ENCODE measurements at regions not wholly inside any gene's neighbourhood (a gene's known extent, or its start where the extent isn't known, plus 50 kb on each side); places are given as distances from the start of the nearest gene placed in this dataset.

DNA sequence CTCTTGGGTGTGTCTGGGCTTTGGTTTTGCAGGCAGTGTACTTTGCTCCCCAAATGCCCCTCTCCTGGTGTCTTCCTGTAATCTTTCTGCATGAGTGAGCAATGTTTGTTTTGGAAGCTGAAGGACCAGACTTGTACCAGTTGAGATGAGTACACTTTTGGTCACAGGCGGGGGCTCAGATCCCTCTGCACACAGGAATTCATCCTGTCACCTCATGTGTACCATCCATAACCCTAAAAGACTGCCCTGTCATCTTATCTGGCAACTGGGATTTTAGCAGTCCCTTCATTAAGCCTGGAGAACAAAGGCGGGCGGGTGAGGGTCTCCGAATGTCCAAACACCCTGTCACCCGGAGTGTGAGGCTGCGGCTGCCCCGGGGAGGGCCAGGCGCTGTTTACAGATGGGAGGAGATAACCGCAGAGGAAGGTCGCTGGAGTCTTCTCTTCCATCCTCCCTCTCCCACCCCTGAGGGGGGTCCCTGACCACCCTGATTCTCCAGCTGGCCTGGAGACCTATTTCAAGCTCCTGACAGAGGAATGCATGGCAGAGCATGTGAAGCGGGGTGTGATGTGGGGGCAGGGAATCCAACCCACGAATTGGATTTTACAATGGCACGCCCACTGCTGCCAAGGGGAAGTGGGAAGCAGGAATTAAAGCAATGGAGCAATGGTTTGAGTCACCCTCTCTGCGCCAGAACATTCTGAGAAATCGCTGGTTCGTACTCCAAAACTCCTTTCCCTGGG is 158.2 kb upstream of the MYCN start:
- H3K27ac Mint-ChIP-seq = no peak overlapping the region
- H3K4me3 Mint-ChIP-seq = no peak overlapping the region
- no peaks in the 10 kb centered on the region; the same call in 1 of the 2 replicates for H3K9me3 Mint-ChIP-seq
- TF ChIP-seq, protein P1, sequence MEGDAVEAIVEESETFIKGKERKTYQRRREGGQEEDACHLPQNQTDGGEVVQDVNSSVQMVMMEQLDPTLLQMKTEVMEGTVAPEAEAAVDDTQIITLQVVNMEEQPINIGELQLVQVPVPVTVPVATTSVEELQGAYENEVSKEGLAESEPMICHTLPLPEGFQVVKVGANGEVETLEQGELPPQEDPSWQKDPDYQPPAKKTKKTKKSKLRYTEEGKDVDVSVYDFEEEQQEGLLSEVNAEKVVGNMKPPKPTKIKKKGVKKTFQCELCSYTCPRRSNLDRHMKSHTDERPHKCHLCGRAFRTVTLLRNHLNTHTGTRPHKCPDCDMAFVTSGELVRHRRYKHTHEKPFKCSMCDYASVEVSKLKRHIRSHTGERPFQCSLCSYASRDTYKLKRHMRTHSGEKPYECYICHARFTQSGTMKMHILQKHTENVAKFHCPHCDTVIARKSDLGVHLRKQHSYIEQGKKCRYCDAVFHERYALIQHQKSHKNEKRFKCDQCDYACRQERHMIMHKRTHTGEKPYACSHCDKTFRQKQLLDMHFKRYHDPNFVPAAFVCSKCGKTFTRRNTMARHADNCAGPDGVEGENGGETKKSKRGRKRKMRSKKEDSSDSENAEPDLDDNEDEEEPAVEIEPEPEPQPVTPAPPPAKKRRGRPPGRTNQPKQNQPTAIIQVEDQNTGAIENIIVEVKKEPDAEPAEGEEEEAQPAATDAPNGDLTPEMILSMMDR (IDR thresholded peaks at IDR 0.05) = no peak
- no peaks in the 10 kb centered on the region for H3K4me1 Mint-ChIP-seq (ENCODE audit: low read depth)
- DNase-seq = no peak
- peaks cover 9% of the 10 kb centered on the region for H3K27me3 Mint-ChIP-seq (ENCODE audit: insufficient read depth)
- no peaks in the 10 kb centered on the region for H3K36me3 Mint-ChIP-seq (ENCODE audit: low read depth)

- no peaks in the 10 kb centered on the region for H3K4me1 Mint-ChIP-seq (ENCODE audit: low read depth)
- no peak for DNase-seq
- TF ChIP-seq, protein P1 (IDR thresholded peaks at IDR 0.05) = no peak
- no peak overlapping the region for H3K27ac Mint-ChIP-seq
- no peaks in the 10 kb centered on the region for H3K36me3 Mint-ChIP-seq (ENCODE audit: low read depth)
- peaks cover 4% of the 10 kb centered on the region for H3K9me3 Mint-ChIP-seq
- H3K27me3 Mint-ChIP-seq (ENCODE audit: insufficient read depth) = peaks cover 9% of the 10 kb centered on the region
- no peak overlapping the region for H3K4me3 Mint-ChIP-seq
These were observed 157.5 kb upstream of the MYCN start for GRCh38 chr2:15782769-15783294.

- H3K4me3 Mint-ChIP-seq = no peak overlapping the region
- DNase-seq = no peak
- TF ChIP-seq, protein P1 (IDR thresholded peaks at IDR 0.05) = no peak
- no peaks in the 10 kb centered on the region for H3K4me1 Mint-ChIP-seq (ENCODE audit: low read depth)
- H3K36me3 Mint-ChIP-seq (ENCODE audit: low read depth) = no peaks in the 10 kb centered on the region
- peaks cover 6% of the 10 kb centered on the region for H3K9me3 Mint-ChIP-seq
- peaks cover 9% of the 10 kb centered on the region for H3K27me3 Mint-ChIP-seq (ENCODE audit: insufficient read depth)
- H3K27ac Mint-ChIP-seq = no peak overlapping the region
These were observed 156.9 kb upstream of the MYCN start for GRCh38 chr2:15783489-15783888.

DNA sequence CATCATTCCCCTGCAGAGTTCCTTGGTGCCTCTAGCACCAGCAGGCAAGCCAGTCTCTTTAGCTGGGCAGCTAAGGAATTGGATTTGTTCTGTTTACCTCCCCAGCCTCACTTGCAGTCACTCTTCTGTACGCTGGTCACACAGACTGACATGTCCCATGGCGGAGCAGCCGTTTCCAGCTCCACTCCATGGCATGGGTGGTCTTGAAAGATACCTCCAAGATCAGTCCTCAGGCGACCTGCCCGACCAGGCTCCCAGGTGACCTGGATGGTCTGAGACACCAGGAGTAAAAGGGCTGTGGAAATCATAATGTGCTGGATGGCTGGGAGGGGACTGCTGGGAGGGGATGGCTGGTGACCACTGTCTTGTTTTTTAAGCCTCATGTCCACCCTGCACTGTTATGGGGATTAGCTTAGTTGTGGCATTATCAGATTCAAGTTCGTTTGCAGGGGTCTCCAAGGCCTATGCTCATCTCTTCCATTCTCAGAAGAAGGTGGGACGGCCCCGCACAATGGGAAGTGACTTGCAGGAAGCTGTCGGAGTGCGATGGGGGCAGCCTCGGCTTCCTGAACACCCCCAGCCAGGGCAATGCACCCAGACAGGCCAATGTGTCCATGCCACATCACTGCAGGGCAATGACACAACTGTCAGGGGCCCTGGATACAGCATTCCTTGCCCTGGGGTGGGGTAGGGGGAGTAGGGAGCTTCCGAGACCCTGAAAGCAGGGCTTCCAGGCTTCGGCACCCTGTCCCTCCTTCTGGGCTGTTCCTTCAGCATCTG is 156.1 kb upstream of the MYCN start:
- H3K27me3 Mint-ChIP-seq (ENCODE audit: insufficient read depth) = peaks cover 9% of the 10 kb centered on the region
- TF ChIP-seq, protein P1 (IDR thresholded peaks at IDR 0.05) = no peak
- H3K27ac Mint-ChIP-seq = no peak overlapping the region
- no peaks in the 10 kb centered on the region for H3K36me3 Mint-ChIP-seq (ENCODE audit: low read depth)
- H3K9me3 Mint-ChIP-seq = peaks cover 6% of the 10 kb centered on the region
- no peak overlapping the region for H3K4me3 Mint-ChIP-seq
- DNase-seq = no peak
- H3K4me1 Mint-ChIP-seq (ENCODE audit: low read depth) = no peaks in the 10 kb centered on the region

- Mint-ChIP-seq H3K9me3 (peaks cover 6% of the 10 kb centered on the region), H3K36me3 (ENCODE audit: low read depth) (no peaks in the 10 kb centered on the region), H3K27me3 (ENCODE audit: insufficient read depth) (peaks cover 9% of the 10 kb centered on the region), H3K4me3 (no peak overlapping the region), H3K27ac (no peak overlapping the region), H3K4me1 (ENCODE audit: low read depth) (no peaks in the 10 kb centered on the region)
- DNase-seq = no peak
- TF ChIP-seq, protein P1 (IDR thresholded peaks at IDR 0.05) = no peak
These were observed 155.2 kb upstream of the MYCN start for GRCh38 chr2:15784886-15785801.
